ENCODE measurements at regions not wholly inside any gene's neighbourhood (a gene's known extent, or its start where the extent isn't known, plus 50 kb on each side); places are given as distances from the start of the nearest gene placed in this dataset.
A peak's percentile ranks its signal among the peaks of the same experiment; 100 is the strongest.

DNA sequence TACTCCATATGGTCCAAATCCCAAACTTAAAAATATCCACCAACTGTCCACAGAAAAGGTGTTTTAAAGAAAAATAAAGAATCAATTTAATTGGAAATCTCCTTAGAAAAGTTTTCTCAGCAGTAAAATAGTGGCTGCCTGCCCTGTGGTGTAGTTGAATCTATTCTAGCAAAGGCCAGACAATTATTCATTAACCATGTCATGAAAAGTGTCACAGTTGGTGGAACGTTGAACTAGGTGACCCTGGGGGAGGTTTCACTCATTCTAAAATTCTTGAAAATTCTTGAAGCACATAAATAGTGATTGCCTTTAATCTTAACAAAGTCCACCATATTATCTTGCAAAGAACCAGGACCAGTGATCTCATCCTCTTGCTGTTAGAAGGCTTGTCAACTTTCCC is 78.4 kb upstream of the GZMB start:
- intact Hi-C loops (cut with DNase I; ENCODE audit: low total_unique reads), result no loop called here
- H3K4me1 ChIP-seq, result no peaks in the 10 kb centered on the region
- H3K9me3 ChIP-seq, result no peaks in the 10 kb centered on the region
- no peak for DNase-seq
- H3K27me3 ChIP-seq, result peaks cover 0 to 5% of the 10 kb centered on the region in 2 donors
- no peak overlapping the region for H3K4me3 ChIP-seq
- TF ChIP-seq, protein P1, sequence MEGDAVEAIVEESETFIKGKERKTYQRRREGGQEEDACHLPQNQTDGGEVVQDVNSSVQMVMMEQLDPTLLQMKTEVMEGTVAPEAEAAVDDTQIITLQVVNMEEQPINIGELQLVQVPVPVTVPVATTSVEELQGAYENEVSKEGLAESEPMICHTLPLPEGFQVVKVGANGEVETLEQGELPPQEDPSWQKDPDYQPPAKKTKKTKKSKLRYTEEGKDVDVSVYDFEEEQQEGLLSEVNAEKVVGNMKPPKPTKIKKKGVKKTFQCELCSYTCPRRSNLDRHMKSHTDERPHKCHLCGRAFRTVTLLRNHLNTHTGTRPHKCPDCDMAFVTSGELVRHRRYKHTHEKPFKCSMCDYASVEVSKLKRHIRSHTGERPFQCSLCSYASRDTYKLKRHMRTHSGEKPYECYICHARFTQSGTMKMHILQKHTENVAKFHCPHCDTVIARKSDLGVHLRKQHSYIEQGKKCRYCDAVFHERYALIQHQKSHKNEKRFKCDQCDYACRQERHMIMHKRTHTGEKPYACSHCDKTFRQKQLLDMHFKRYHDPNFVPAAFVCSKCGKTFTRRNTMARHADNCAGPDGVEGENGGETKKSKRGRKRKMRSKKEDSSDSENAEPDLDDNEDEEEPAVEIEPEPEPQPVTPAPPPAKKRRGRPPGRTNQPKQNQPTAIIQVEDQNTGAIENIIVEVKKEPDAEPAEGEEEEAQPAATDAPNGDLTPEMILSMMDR (IDR thresholded peaks at IDR 0.05), result no peak
- TF ChIP-seq POLR2A (IDR thresholded peaks at IDR 0.05), result no peak
- H3K27ac ChIP-seq, result no peak overlapping the region
- H3K36me3 ChIP-seq, result no peaks in the 10 kb centered on the region

DNA sequence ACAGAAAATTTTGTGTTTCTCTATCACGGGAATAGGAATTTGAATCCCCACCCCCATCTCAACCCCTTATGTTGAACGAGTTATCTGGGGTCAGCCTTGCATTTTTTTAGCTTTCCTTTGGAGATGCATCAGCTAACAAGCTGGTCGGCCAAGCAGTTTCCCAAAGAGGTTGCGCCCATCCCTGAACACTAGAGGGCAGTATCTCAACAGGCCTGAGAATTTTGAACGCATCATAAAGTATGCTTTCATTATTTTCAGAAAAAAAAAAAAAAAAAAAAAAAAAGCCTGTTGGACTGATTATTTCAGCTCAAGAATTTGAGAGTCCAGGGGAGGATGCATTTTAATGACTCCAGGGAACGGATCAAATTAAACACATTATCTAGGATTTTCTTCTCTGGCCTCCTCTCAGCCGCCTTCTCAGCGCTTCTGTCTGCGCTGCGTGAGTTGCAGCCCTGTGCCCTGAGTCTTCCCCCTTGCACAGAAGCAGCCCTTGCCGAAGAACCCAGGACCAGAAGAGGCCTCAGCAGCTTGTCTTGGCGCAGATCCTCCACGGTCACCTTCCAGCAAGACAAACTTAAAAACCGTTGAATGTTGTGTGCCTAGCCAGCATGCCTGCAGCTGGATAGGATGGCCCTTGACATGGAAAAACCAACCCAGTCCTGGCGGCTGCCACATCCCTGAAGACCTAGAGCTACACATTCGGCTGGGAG is 76.6 kb upstream of the GZMB start:
- intact Hi-C loops (cut with DNase I; ENCODE audit: low total_unique reads), result no loop called here
- H3K9me3 ChIP-seq, result no peaks in the 10 kb centered on the region
- H3K4me3 ChIP-seq, result peak overlapping the region in 1 of 2 donors; percentile 23
- no peaks in the 10 kb centered on the region for H3K36me3 ChIP-seq
- DNase-seq, result peak; percentile 37 to 50
- H3K27me3 ChIP-seq, result no peaks in the 10 kb centered on the region
- H3K27ac ChIP-seq, result no peak overlapping the region
- TF ChIP-seq, protein P1 (IDR thresholded peaks at IDR 0.05), result peak; percentile 47 to 68 (median 56)
- TF ChIP-seq POLR2A (IDR thresholded peaks at IDR 0.05), result no peak
- H3K4me1 ChIP-seq, result no peaks in the 10 kb centered on the region

DNA sequence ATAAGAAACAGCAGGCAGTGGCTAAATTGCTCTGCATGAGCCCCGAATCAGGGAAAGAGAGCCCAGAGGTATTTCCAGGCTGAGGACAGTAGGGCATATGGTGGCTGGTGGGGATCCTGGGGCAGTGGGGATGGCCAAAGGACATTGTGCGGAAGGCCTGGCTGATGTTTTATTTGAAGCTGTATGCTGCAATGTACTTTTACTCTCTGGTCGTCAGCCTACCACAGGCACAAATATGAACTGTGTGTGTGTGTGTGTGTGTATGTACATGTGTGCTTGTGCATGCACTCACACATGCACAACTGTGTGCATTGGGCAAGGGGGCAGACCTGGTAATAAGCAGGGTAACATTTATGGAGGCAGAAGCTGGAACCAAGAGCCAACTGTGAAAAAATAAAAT is 74.7 kb upstream of the GZMB start:
- intact Hi-C loops (cut with DNase I; ENCODE audit: low total_unique reads), result no loop called here

DNA sequence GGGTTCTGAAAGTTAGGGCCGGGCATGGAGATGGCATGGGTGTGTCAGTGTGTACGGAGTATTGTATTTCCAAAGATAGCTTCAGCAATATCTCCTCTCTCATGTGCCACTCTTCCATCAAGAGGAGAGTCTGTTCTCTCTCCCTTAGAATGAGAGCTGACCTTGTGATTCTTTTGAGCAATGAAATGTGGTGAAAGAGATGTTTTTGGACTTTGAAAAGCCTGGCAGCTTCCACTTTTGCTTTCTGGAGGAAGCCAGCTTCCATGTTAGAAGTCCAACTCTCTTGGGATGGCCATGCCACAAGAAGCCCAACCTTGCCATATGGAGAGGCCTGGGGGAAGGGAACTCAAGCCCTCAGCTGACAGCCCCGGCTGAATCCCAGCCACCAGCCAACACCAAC is 72.4 kb upstream of the GZMB start:
- DNase-seq, result no peak

More for the DNA sequence above, 74.7 kb upstream of the GZMB start:
- DNase-seq, result no peak
- H3K4me3 ChIP-seq, result no peak overlapping the region
- no peak overlapping the region for H3K27ac ChIP-seq
- TF ChIP-seq, protein P1 (IDR thresholded peaks at IDR 0.05), result no peak
- TF ChIP-seq POLR2A (IDR thresholded peaks at IDR 0.05), result no peak
- no peaks in the 10 kb centered on the region for H3K4me1 ChIP-seq
- H3K36me3 ChIP-seq, result no peaks in the 10 kb centered on the region
- H3K9me3 ChIP-seq, result no peaks in the 10 kb centered on the region
- no peaks in the 10 kb centered on the region for H3K27me3 ChIP-seq

DNA sequence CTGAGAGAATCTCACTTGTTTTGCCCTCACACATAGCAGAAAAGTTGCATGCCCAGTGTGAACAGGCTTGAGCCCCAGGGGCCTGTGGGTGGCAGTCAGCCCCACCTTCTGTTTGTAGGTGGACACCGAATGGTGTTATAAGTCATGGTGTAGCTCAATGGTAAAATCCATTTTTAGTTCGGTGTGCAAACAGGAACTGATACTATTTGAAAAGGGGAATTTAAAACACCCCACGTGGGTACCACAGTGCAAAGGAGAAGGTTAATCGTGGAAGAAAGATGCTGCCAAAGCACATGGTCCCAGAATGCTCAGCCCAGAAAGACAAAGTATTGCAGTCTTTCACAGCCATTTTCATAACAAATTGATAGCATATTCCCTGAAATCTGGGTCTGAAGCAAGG is 71.8 kb upstream of the GZMB start:
- intact Hi-C loops (cut with DNase I; ENCODE audit: low total_unique reads), result no loop called here
- DNase-seq, result no peak
- Histone ChIP-seq H3K4me1 (no peaks in the 10 kb centered on the region), H3K9me3 (no peaks in the 10 kb centered on the region), H3K4me3 (no peak overlapping the region), H3K36me3 (no peaks in the 10 kb centered on the region), H3K27ac (no peak overlapping the region), H3K27me3 (no peaks in the 10 kb centered on the region)
- TF ChIP-seq, protein P1 (IDR thresholded peaks at IDR 0.05), result no peak
- TF ChIP-seq POLR2A (IDR thresholded peaks at IDR 0.05), result no peak

More for the DNA sequence above, 72.4 kb upstream of the GZMB start:
- H3K9me3 ChIP-seq, result no peaks in the 10 kb centered on the region
- no peak overlapping the region for H3K4me3 ChIP-seq
- TF ChIP-seq POLR2A (IDR thresholded peaks at IDR 0.05), result no peak
- TF ChIP-seq, protein P1 (IDR thresholded peaks at IDR 0.05), result no peak
- H3K36me3 ChIP-seq, result no peaks in the 10 kb centered on the region
- intact Hi-C loops (cut with DNase I; ENCODE audit: low total_unique reads), result no loop called here
- H3K4me1 ChIP-seq, result no peaks in the 10 kb centered on the region
- no peaks in the 10 kb centered on the region for H3K27me3 ChIP-seq
- H3K27ac ChIP-seq, result no peak overlapping the region

Data from uterus (tissue), 3 donors.